Pons (tissue), 1 donor: ENCODE measurements at regions not wholly inside any gene's neighbourhood (a gene's known extent, or its start where the extent isn't known, plus 50 kb on each side); places are given as distances from the start of the nearest gene placed in this dataset.
"Not testable (repeated sequence)": the region's sequence is repeated elsewhere in the genome, so short reads cannot be mapped to it uniquely, and the experiment has no call there.

ENCODE experiments used
- DNase-seq: peaks from one replicate; pipeline ENCODE4 v3.0.0-alpha.2; 2016; ENCODE audit warnings: low spot score

- no peak for DNase-seq
These were observed 114.9 kb upstream of the ZFP64 start for GRCh38 chr20:52306477-52306876.

GRCh38 chr20:52305858-52306257 is 114.3 kb upstream of the ZFP64 start:
- no peak for DNase-seq

GRCh38 chr20:52305024-52305645 is 113.6 kb upstream of the ZFP64 start:
- no peak for DNase-seq

GRCh38 chr20:52303281-52303950 is 111.8 kb upstream of the ZFP64 start:
- no peak for DNase-seq

- DNase-seq: no peak
These were observed 111.2 kb upstream of the ZFP64 start for GRCh38 chr20:52302736-52303135.

GRCh38 chr20:52302051-52302450 is 110.5 kb upstream of the ZFP64 start:
- DNase-seq: not testable (repeated sequence)

- no peak for DNase-seq
These were observed 104.0 kb upstream of the ZFP64 start for GRCh38 chr20:52295556-52295955.

- no peak for DNase-seq
These were observed 102.6 kb upstream of the ZFP64 start for GRCh38 chr20:52294106-52294628.

GRCh38 chr20:52291109-52291508 is 99.5 kb upstream of the ZFP64 start:
- DNase-seq: no peak

GRCh38 chr20:52290569-52290968 is 99.0 kb upstream of the ZFP64 start:
- no peak for DNase-seq

GRCh38 chr20:52289956-52290565 is 98.5 kb upstream of the ZFP64 start:
- no peak for DNase-seq

- no peak for DNase-seq
These were observed 88.8 kb upstream of the ZFP64 start for GRCh38 chr20:52280407-52280806.

GRCh38 chr20:52279706-52280105 is 88.1 kb upstream of the ZFP64 start:
- DNase-seq: no peak

- DNase-seq: peak; percentile 28
These were observed 83.7 kb upstream of the ZFP64 start for GRCh38 chr20:52275181-52275691.

- DNase-seq: no peak
These were observed 79.1 kb upstream of the ZFP64 start for GRCh38 chr20:52270696-52271095.

- DNase-seq: no peak
These were observed 78.5 kb upstream of the ZFP64 start for GRCh38 chr20:52270001-52270606.

- DNase-seq: no peak
These were observed 77.7 kb upstream of the ZFP64 start for GRCh38 chr20:52269321-52269720.

- DNase-seq: no peak
These were observed 76.7 kb upstream of the ZFP64 start for GRCh38 chr20:52268184-52268749.

GRCh38 chr20:52267418-52267817 is 75.8 kb upstream of the ZFP64 start:
- DNase-seq: no peak

GRCh38 chr20:52263757-52264156 is 72.2 kb upstream of the ZFP64 start:
- no peak for DNase-seq

- DNase-seq: no peak
These were observed 70.2 kb upstream of the ZFP64 start for GRCh38 chr20:52261792-52262191.

GRCh38 chr20:52259295-52259694 is 67.7 kb upstream of the ZFP64 start:
- no peak for DNase-seq
